DMS 273 treated with DMSO at 0.1 percent for 48 hours (cell line): ENCODE measurements at regions not wholly inside any gene's neighbourhood (a gene's known extent, or its start where the extent isn't known, plus 50 kb on each side); places are given as distances from the start of the nearest gene placed in this dataset.
A peak's percentile ranks its signal among the peaks of the same experiment; 100 is the strongest.

Experiments used
- DNase-seq: peaks from one replicate; lab custom pipeline; 2025; lab: John Stamatoyannopoulos, UW

GRCh38 chr4:41460641-41461040 lies 77.3 kb upstream of the LIMCH1 start:
- no peak for DNase-seq

- peak; percentile 33 for DNase-seq
Observed at GRCh38 chr4:41461780-41462307, 76.1 kb upstream of the LIMCH1 start.

GRCh38 chr4:41465146-41465761 lies 72.7 kb upstream of the LIMCH1 start:
- DNase-seq, result no peak

- DNase-seq, result no peak
Observed at GRCh38 chr4:41466249-41466648, 71.7 kb upstream of the LIMCH1 start.

GRCh38 chr4:41468122-41468521 lies 69.8 kb upstream of the LIMCH1 start:
- DNase-seq, result no peak

GRCh38 chr4:41471126-41472071 lies 66.6 kb upstream of the LIMCH1 start:
- DNase-seq, result no peak

GRCh38 chr4:41472081-41472480 lies 65.9 kb upstream of the LIMCH1 start:
- DNase-seq, result no peak

GRCh38 chr4:41473176-41473575 lies 64.8 kb upstream of the LIMCH1 start:
- no peak for DNase-seq

GRCh38 chr4:41475402-41475801 lies 62.6 kb upstream of the LIMCH1 start:
- DNase-seq, result no peak

- peak; percentile 42 for DNase-seq
Observed at GRCh38 chr4:41476310-41476885, 61.6 kb upstream of the LIMCH1 start.

GRCh38 chr4:41477181-41477905 lies 60.6 kb upstream of the LIMCH1 start:
- no peak for DNase-seq

GRCh38 chr4:41478518-41478917 lies 59.4 kb upstream of the LIMCH1 start:
- DNase-seq, result no peak

GRCh38 chr4:41480896-41481311 lies 57.1 kb upstream of the LIMCH1 start:
- no peak for DNase-seq

- DNase-seq, result no peak
Observed at GRCh38 chr4:41483771-41484170, 54.2 kb upstream of the LIMCH1 start.

GRCh38 chr4:41485041-41485440 lies 52.9 kb upstream of the LIMCH1 start:
- no peak for DNase-seq

GRCh38 chr4:41487868-41488440 lies 50.0 kb upstream of the LIMCH1 start:
- no peak for DNase-seq
